Activated CD4-positive, CD25-positive, alpha-beta regulatory T cell (primary cell): ENCODE measurements at regions not wholly inside any gene's neighbourhood (a gene's known extent, or its start where the extent isn't known, plus 50 kb on each side); places are given as distances from the start of the nearest gene placed in this dataset.
"Not testable (repeated sequence)": the region's sequence is repeated elsewhere in the genome, so short reads cannot be mapped to it uniquely, and the experiment has no call there.

ENCODE experiments used
- DNase-seq, 4 experiments: peaks; one replicate each; lab custom pipeline; 2025; lab: John Stamatoyannopoulos, UW

DNA sequence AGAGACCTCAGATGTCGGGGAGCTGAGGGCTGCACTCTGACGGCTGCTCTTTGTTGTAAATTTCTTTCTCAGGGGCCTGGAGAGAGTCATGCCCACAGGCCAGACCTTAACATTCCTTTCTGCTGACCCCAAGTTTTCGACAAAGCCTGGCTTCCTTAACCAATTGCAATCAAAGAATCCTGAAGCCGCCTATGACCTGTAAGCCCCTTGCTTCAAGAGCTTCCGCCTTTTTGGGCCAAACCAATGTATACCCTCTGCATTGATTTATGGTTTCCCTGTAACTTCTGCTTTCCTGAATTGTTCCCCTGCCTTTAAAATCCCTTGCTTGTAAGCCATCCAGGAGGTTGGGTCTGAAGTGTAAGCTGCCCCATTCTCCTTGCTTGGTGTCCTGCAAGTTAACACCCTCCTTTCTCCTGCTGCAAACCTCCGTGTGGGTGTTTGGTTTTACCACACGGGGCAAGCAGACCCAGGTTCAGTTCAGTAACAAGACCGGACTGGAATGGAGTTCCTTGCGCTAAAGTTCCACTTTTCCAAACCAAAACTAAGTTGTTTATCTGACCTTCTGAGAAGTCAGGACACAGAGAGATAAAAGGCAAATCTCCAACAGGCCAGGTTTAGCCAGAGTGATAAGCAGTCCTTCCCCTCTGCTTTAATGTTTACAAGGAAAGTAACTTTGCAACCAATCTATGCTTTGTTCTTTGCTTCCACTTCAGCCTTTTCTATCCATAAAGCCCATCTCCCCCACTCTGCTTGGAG, 141.6 kb downstream of the KCNJ12 start:
- no peak for DNase-seq

DNA sequence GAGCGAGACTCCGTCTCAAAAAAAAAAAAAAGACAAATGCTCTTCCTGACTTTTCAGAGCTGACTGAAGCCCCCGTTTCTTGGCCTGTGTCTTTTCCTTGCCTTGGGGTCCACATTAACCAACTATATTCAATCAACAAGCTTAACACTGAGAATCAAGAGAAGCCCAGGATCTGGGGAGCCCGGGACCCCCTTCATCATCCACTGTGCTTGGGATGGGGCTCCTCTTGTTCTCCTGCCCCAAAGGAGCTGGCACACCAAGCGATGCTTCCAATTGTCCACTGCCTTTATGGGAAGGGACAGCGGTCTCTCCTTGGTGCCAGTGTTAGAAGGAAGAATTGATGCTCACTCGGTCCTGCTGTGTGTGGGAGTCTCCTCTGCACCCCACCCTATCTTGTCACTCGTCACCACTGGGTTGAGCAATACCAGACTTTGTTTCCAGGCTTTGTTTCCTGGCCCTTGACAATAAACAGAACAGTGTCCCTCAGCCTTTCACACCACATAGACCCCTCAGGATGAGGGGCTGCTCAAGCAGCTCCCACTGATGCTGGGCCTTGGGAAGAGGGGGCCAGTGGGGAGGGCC, 146.7 kb downstream of the KCNJ12 start:
- DNase-seq = no peak

DNA sequence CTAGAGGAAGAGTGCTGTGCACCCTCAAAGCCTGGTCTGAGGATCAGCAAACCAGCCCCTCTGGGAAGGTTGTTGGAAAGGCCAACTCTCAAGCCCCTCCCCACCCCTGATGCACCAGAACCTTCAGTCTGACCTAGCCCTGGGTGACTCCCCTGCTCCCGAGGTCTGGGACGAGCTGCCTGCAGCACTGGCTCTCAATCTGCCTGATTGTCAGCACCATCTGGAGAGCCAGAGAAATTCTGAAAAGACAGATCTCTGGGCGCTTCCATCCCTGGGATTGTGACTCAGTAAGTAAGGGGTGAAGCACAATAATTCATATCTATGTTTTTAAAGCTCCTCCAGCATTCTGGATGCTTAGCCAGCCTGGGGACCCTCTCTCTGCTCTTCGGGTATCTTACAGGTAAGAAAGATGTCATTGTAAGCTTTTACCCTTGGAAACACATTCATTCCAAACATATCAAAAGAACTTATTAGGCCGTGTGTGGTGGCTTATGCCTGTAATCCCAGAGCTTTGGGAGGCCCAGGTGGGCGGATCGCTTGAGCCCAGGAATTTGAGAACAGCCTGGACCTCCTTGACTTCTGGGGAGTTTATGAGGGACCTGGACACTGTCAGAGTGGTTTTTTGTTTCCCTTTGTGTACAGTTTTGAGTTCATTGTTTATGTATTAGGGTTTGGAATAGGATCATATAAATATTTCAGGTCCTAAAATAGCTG, 147.5 kb downstream of the KCNJ12 start:
- DNase-seq = no peak

DNA sequence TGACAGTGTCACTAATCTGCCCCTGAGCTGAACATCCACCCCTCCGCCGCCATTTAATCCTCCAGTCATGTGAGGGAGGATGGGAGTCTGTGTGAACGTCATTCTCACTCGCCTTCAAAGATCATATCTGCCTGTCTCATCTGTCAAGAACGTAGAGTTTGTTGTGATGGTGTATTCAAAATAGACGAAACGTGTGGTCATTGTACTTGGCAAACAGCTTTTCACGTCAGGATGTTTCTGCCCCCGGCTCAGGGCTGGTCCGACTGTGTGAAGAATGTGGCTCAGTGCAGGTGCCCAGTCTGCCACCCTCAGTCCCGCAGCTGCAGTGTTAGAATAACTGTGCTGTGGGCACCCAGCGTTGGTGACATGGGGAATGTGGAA, 148.0 kb downstream of the KCNJ12 start:
- DNase-seq = no peak

DNA sequence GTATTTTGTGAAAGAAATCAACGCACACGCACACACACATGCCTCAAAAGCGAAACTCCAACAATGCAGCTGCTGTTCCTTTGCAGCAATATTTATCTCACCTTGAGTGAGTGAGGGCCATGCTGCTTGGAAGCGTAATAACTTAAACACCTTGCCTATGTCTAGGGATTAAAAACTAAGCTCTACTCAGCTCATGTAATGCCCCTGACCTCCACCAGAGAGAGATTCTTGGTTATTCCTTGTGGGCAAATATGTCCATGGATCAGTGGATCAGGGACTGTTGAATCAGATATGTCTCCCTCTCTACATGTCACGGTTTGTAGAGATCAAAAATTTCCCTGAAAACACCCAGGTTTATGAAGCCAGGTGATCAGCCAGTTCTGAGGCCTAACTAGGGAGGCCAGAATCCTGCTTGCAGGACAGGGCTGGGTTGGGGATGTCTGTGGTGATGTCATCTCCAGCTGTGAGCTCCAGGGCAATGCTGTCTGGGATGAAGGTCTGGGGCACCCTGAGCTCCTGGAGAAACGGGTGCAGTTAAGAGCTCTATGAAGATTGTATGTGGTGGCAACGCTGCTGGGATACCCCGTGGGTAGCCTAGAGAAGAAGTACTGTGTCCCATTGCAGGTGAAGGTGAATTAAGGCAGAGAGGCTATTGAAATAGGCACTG, 149.4 kb downstream of the KCNJ12 start:
- DNase-seq = no peak

DNA sequence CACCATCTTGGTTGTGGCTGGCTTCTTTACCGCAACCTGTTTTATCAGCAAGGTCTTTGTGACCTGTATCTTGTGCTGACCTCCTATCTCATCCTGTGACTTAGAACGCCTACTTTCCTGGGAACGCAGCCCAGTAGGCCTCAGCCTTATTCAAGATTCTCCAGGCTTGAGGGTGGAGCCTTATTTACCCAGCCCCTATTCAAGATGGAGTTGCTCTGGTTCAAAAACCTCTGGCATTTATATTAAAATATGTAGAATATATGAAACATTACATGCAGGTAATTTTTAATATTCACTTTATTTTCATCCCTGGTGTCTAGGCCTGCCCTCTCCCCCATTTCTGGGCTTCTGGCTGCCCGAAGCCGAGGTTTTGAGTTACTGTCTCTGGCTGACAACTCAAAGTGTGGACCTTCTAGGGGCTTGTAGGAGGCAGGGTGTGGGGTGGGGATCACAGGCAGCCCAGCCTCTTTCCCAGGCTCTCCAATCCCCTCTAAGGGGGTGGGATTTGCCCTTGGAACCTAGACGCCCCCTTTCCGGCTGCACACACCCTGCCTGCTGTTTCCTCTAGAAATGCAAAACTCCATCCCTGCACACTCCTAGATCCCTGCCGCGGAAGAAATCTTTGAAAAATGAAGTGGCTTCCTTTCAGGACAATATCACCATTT, 152.0 kb downstream of the KCNJ12 start:
- DNase-seq = no peak

DNA sequence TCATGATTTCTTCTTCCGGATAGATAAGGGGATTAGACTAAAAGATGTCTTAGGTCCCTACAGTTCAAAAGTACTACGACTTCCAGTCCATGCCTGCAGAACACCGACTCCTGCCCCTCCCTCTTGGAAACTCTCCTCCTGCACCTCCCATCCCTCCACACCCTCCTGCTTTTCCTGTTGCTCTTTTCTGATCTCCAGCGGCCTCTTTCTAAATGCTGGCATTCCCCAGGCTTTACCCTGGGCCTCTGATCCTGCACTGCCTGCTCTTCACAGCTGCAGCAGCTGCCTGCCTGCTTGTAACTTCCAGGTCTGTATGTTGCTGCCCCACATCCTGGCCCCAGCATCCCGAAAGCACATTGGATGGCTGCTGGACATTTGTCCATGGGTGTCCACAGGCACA, 154.2 kb downstream of the KCNJ12 start:
- DNase-seq = no peak

DNA sequence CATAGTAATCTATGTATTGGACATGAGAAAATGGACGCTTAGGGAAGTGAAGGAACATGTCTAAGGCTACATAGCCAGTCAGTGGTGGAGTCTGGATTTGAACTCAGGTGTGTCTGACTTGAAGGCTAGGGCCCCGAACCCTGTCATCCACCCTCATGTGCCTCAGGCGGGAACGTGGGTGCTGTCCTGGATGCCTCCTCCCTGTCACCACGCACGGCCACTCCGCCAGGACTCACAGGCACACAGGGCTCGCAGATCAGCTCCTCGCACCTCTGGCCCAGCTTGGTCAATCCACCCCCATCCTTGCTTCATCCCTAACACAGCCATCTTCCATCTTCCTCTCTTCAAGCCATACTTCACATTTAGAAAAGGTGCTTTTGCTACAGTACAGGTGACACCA, 154.7 kb downstream of the KCNJ12 start:
- no peak for DNase-seq

DNA sequence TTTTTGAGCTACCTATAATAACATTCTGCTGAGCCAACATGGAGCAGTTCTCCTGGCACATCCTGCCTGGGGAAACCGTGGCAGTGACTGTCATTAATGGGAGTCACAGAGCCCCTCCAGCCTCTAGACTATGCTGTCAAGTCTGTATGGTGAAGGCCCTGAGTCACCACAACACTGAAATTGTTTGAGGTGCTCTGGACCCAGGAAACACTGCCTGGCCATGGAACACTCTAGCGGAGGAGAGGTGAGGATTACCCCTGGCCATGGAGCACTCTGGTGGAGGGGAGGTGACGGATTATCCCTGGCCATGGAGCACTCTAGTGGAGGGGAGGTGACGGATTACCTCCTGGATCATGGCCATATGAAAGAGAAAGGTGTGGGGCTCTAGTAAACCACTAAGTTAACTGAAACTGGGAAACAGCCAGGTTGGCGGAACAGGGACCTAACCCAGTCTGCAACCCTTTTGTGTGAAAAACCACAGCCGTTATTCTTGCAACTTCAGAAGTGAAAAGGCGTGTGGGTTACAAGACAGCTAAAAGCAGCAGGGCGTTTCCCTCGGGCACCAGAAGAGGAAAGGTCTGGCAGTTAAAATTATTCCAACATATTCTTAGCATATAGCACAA, 156.7 kb downstream of the KCNJ12 start:
- DNase-seq = no peak

DNA sequence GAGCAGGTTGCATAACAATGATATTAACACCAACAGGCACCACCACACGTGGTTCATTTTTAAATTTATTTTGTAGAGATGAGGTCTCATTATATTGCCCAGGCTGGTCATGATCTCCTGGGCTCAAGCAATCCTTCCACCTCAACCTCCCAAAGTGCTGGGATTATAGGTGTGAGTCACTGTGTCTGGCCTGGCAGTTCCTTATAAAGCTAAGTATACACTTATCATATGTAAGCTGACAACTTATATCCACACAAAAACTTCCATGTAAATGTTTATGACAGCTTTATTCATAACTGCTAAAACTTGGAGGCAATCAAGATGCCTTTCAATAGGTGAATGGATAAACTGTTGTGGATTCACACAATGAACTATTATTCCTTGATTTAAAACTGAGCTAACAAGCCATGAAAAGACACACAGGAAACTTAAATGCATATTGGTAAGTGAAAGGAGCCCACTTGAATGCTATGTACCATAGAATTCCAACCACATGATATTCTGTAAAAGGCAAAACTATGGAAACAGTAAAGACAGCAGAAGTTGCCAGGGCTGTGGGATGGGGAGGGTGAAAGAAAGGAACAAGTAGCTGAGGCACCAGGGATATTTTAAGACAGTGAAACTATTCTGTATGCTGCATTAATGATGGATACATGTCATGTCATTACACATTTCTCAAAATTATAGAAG, 156.5 kb upstream of the KCNJ18 start:
- DNase-seq = no peak

DNA sequence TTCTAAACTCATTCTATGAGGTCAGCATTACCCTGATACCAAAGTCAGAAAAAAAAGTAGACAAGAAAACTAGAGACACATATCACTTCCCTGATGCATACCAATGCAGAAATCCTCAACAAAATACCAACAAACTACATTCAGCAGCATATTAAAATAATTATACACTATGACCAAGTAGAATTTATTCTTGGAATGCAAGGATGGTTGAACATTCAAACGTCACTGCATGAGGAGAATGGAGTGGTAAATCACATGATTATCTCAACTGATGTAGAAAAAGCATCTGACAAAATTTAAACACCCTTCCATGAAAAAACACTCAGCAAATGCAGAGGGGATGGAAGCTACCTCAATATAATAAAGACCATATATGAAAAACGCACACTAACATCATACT, 155.0 kb upstream of the KCNJ18 start:
- DNase-seq = no peak

DNA sequence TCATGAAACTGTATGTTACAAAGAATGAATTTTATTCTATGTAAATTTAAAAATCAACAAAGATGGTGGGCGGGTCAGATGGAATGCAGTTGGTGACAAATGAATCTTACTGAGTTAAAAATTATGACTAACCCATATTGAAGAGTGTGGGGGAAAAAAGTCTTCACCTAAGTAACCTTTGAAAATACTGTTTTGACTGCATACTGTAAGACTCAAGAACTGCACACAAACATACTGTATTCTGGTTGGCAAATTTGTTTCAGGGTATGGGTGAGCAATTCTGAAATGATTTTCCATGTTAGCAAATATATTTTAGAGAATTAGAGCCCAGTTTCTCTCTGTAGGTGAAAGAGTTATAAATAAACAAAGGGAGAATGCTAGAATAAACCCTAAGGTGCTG, 153.7 kb upstream of the KCNJ18 start:
- no peak for DNase-seq

DNA sequence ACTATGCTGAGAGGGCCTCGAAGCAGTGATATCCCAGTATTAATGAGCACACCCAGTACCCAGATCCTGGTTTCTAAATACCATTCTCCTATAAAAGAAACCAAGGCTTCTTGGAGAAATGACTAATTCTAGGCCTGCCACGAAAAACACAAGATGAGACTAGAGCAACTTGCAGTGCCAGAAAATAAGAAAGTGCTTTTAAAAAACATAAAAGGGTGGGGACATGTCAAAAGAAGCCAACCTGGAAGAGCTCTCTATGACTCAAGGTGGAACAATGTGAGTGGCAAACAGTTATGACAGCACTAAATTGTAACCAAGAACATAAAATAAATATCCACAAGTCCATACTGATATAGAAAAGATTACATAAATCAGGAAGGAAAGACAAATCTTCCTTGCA, 153.2 kb upstream of the KCNJ18 start:
- no peak for DNase-seq

DNA sequence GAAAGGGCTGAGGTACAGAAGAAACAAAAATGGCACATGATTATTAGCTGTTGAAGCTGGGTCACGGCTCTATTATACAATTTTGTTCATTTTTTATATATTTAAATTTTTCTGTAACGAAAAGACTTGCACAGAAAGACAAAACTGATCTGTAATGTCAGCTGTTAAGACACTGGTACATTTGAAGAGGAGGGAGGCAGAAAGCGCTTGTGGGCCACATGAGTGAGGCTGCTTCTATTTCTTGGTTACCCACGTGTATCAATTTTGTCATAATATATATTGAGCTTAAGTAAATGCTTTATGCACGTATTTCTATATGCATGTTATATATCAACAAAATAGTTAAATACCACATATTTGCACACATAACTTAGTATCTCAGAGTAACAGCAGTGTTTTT, 151.8 kb upstream of the KCNJ18 start:
- no peak for DNase-seq

DNA sequence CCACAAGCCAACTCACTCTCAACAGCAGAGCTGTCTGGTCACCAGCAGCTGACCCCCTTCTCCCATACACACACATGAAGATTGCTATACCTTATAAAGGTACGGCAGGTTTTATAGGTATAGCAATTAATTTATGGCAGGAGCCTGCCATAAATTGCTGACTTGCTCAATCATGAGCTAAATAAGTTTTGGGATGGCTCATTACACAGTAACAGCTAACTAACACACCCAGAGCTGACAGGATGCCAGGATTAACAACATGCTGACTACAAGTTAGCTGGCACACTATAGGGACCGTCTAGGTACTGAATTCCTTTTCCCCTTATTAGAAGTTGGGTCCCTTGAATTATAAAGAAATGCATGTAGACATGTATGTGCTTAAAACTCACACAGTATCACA, 150.3 kb upstream of the KCNJ18 start:
- DNase-seq = no peak

DNA sequence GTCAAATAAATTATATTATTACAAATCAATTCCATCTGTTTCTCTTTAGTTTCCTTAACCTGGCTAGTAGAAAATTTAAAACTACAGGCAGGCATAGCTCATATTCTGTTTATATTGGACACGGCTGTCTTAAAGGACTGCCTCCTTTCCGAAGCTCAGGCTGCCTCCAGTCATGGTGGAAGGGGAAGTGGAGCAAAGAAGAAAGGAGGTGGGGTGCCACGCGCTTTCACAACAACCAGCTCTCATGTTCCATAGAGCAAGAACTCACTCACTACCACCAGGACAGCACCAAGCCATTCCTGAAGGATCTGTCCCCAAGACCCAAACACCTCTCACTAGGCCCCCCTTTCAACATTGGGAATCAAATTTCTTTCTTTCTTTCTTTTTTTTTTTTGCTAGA, 149.3 kb upstream of the KCNJ18 start:
- DNase-seq = no peak

DNA sequence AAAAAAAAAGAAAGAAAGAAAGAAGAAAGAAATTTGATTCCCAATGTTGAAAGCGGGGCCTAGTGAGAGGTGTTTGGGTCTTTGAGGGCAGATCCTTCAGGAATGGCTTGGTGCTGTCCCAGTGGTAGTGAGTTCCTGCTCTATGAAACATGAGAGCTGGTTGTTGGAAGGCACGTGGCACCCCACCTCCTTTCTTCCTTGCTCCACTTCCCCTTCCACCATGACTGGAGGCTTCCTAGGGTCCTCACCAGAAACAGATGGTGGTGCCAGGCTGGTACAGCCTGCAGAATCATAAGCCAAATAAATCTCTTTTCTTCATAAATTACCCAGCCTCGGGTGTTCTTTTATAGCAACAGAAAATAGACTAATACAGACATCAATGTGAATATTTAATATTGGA, 147.3 kb upstream of the KCNJ18 start:
- DNase-seq = no peak

DNA sequence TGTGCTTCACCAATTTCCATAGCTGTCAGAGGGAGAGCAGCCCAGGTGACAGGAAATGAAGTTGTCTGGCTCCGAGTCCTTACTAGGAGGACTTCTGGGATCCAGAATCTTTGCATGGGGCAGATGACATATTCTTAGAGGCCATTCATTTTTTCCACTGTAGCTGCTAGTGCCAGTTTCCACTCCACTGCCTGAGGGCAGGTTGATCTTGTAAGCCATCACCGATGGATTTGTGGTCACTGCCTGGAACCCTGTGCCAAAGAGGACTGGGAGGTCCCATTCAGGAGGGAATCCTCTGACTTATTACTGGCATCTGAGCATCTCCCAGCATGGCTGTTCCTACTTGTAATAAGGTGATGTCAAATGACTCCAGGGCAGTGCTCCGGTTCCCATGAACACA, 144.1 kb upstream of the KCNJ18 start:
- no peak for DNase-seq

DNA sequence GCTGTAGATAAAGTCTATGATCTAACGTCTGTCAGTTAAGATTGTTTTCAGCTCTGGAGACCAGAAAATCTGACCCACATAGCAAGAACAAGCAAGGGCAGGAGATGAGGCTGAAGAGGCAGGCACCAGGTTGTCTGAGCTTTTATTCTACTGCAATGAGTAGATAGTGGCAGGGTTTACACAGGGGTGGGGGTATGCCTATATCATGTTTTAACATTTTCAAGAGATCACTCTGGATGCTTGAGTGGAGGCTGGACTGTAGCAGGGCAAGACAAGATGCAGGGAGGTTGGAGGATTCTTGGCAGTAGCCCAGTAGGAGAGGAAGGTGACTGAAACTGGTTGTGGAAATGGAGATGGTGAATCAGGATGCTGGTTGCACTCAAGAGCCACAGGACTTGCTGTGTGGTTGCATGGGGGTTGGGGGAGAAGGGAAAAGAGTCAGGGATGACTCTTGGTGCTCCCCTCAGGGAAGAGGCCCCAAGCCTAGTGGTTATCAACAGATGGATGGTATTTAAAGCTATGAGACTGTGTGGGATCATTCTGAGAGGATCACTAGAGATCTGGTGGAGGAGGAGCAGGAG, 143.1 kb upstream of the KCNJ18 start:
- no peak for DNase-seq

DNA sequence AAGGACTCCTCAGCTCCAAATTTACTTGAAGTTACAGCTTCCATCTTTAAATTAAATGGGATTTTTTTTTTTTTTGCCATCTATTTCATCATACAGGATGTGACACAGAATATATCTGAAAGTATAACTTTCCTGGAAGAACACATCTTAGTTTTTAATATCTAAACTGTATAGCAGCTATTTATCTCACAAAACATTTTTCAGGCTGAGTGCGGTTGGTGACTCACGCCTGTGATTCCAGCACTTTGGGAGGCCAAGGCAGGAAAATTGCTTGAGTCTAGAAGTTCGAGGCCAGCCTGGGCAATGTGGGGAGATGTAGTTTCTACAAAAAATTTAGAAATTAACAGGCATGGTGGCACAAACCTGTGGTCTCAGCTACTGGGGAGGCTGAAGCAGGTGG, 142.3 kb upstream of the KCNJ18 start:
- not testable (repeated sequence) for DNase-seq
